SU-DHL-6 (cell line): ENCODE measurements at regions not wholly inside any gene's neighbourhood (a gene's known extent, or its start where the extent isn't known, plus 50 kb on each side); places are given as distances from the start of the nearest gene placed in this dataset.

ENCODE experiments used
- H2AFZ ChIP-seq: fragments of 200-600 bp; sonication (generic); 2 replicates; pipeline ENCODE4 v1.6.1; 2014; ENCODE audit warnings: low read depth, mild to moderate bottlenecking, moderate library complexity, mixed read lengths, antibody characterized with exemption, low read length; ENCODE audit not compliant: severe bottlenecking
- H3F3A ChIP-seq: fragments of 200-600 bp; shearing (Covaris generic); 2 replicates; pipeline ENCODE4 v1.6.0; 2016; ENCODE audit warnings: antibody characterized with exemption, mild to moderate bottlenecking; ENCODE audit not compliant: insufficient read depth
- H3K27ac ChIP-seq: fragments of 200-600 bp; sonication (generic); 2 replicates; pipeline ENCODE4 v1.5.1; 2016; ENCODE audit warnings: low read depth, mild to moderate bottlenecking, low read length, moderate library complexity, mixed read lengths
- H3K27me3 ChIP-seq: fragments of 200-600 bp; sonication (generic), shearing (Covaris generic); 2 replicates; pipeline ENCODE4 v1.6.0; 2014; ENCODE audit warnings: mild to moderate bottlenecking, low read length
- H3K36me3 ChIP-seq: fragments of 200-600 bp; sonication (generic); 2 replicates; pipeline ENCODE4 v1.6.1; 2014; ENCODE audit warnings: mild to moderate bottlenecking, low read length, mixed read lengths
- H3K4me2 ChIP-seq: fragments of 300-600, 200-600 bp; shearing (Covaris generic), sonication (generic); 2 replicates; pipeline ENCODE4 v1.6.0; 2014; ENCODE audit warnings: low read length, low read depth, mild to moderate bottlenecking; ENCODE audit not compliant: poor library complexity, severe bottlenecking
- H3K4me3 ChIP-seq: fragments of 200-600 bp; sonication (generic); 2 replicates; pipeline ENCODE4 v1.5.1; 2014; ENCODE audit warnings: antibody characterized with exemption, low read length, mild to moderate bottlenecking, mixed read lengths; ENCODE audit not compliant: insufficient read depth, poor library complexity, severe bottlenecking
- H3K79me2 ChIP-seq: fragments of 200-600 bp; sonication (generic); 2 replicates; pipeline ENCODE4 v1.6.1; 2014; ENCODE audit warnings: mild to moderate bottlenecking, low read length, moderate library complexity; ENCODE audit not compliant: insufficient read depth
- H3K9ac ChIP-seq: fragments of 200-600 bp; sonication (generic); 2 replicates; pipeline ENCODE4 v1.7.0; 2014; ENCODE audit warnings: mild to moderate bottlenecking, low read length
- H3K9me2 ChIP-seq: fragments of 200-600 bp; sonication (generic); replicated peaks from 2 replicates; pipeline ENCODE4 v1.6.1; 2014; ENCODE audit warnings: low read length; ENCODE audit not compliant: insufficient read depth
- H3K9me3 ChIP-seq: fragments of 200-600 bp; sonication (generic); 2 replicates; pipeline ENCODE4 v1.6.1; 2014; ENCODE audit warnings: low read length, mixed read lengths; ENCODE audit not compliant: insufficient read depth
- H4K20me1 ChIP-seq: fragments of 200-600 bp; sonication (generic); 2 replicates; pipeline ENCODE4 v1.6.1; 2014; ENCODE audit warnings: low read depth, mild to moderate bottlenecking, antibody characterized with exemption, low read length, moderate library complexity, mixed read lengths
- EZH2phosphoT487 ChIP-seq: fragments of 200-600 bp; sonication (generic), shearing (Covaris generic); conservative IDR thresholded peaks from 2 replicates; pipeline ENCODE4 v1.6.1; 2018; ENCODE audit warnings: mild to moderate bottlenecking, antibody characterized with exemption, low read length, moderate library complexity, mixed read lengths
- TF ChIP-seq, protein P1 (sequence below): fragments of 200-600 bp; sonication (generic); IDR thresholded peaks from one replicate; pipeline ENCODE4 v1.5.1; 2017; ENCODE audit warnings: antibody characterized with exemption, mild to moderate bottlenecking, low read length, moderate library complexity; ENCODE audit not compliant: insufficient read depth, poor library complexity, severe bottlenecking

DNA sequence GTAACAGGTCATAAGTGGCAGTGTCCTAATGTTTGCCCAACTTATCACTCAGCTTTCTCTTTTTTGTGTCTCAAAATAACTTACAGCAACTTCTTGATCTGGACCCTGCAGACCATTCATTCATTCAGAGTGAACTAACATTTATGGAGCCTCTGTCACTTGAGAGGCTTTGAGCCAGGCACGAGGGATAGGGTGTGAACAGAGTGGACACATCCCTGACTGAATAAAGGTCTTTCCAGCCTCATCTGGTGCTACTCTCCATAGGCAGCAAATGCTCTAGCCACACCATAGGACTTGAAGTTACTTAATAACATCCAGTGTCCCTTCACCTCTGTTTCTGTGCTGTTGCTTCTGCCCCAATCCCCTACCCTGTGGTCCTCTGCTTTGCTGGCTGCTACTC lies 212.1 kb upstream of the FBN2 start:
- Histone ChIP-seq H3K79me2 (no peaks in the 10 kb centered on the region), H3K27ac (no peak overlapping the region), H3K36me3 (no peaks in the 10 kb centered on the region), H4K20me1 (no peaks in the 10 kb centered on the region), H3K9ac (no peak overlapping the region), H3K9me2 (no peaks in the 10 kb centered on the region), H3K4me3 (no peak overlapping the region), H3K27me3 (no peaks in the 10 kb centered on the region), H3F3A (no peaks in the 10 kb centered on the region), H3K9me3 (no peaks in the 10 kb centered on the region), H3K4me2 (no peak overlapping the region), H2AFZ (no peak overlapping the region)
- no peak for TF ChIP-seq EZH2phosphoT487
- TF ChIP-seq, protein P1, sequence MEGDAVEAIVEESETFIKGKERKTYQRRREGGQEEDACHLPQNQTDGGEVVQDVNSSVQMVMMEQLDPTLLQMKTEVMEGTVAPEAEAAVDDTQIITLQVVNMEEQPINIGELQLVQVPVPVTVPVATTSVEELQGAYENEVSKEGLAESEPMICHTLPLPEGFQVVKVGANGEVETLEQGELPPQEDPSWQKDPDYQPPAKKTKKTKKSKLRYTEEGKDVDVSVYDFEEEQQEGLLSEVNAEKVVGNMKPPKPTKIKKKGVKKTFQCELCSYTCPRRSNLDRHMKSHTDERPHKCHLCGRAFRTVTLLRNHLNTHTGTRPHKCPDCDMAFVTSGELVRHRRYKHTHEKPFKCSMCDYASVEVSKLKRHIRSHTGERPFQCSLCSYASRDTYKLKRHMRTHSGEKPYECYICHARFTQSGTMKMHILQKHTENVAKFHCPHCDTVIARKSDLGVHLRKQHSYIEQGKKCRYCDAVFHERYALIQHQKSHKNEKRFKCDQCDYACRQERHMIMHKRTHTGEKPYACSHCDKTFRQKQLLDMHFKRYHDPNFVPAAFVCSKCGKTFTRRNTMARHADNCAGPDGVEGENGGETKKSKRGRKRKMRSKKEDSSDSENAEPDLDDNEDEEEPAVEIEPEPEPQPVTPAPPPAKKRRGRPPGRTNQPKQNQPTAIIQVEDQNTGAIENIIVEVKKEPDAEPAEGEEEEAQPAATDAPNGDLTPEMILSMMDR, result no peak

DNA sequence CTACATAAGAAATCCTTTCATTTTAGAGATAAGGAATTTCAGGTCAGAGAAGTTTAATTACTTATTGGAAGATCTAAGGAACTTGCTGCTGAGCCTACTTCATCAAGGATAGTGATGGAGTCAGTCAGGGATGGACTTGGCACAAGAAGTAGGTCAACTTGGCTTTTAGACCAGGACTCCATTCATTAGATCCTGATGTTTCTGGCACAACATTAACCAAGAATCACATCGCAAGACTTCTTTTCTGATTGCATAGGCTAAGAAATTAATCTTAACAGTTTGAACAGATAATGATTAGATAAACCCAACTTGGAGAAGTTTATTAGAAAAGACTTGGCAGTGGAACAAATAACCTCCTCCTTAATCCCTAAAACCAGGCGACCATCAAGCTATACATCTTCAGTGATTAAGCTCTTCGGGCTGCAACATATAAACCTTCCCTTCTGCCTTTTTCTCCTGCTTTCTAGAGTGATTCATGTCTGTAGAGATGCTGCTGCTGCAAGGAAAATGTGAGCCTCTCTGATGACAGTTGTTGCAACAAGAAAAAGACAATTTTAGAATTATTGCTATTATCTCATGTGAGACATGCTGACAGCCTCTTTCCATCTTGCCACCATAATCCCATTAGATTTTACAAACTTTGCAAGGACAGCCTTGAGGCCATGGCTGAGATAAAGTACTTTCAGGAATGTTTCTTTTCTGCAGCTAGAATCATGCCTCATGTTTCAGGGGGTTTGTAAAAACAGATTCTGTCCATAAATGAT lies 207.9 kb upstream of the SLC27A6 start:
- no peaks in the 10 kb centered on the region for H4K20me1 ChIP-seq
- no peaks in the 10 kb centered on the region for H3K79me2 ChIP-seq
- H3K9me3 ChIP-seq, result no peaks in the 10 kb centered on the region
- H3K9me2 ChIP-seq, result no peaks in the 10 kb centered on the region
- no peak overlapping the region for H3K4me3 ChIP-seq
- H3K9ac ChIP-seq, result no peak overlapping the region
- H3K27ac ChIP-seq, result no peak overlapping the region
- H3K36me3 ChIP-seq, result no peaks in the 10 kb centered on the region
- TF ChIP-seq, protein P1, result no peak
- TF ChIP-seq EZH2phosphoT487, result no peak
- H3F3A ChIP-seq, result no peaks in the 10 kb centered on the region
- no peaks in the 10 kb centered on the region for H3K27me3 ChIP-seq
- no peak overlapping the region for H2AFZ ChIP-seq
- no peak overlapping the region for H3K4me2 ChIP-seq

DNA sequence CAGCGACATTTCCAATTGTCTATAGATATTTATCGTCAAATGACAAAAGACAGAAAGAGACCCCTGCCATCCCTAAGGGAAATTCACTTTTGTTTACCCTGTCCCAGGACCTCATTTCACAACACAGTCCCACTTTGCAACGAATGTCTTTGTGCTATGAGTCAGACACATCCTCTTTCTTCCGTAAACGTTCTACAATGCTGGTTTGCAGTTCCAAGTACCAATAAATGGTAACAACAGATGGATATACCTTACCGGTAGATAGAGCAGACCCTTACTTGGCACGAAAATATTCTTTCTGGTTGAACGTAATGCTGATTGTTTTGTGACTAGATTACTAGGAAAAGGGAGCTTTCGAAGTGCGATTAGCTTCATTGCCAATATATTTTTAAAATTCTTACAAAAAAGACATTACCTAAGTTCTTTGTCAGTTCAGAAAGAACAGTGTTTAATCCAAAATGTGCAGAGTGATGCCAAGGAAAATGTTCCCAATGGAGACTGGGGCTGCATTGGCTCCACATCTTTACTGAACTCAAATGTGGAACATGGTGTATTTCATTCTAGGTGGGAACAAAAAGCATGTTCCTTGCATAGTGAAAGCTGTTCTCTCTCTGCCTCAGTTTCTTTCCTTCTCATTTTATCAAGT lies 202.5 kb upstream of the SLC27A6 start:
- Histone ChIP-seq H3K79me2 (no peaks in the 10 kb centered on the region), H3K27me3 (no peaks in the 10 kb centered on the region), H3F3A (no peaks in the 10 kb centered on the region), H3K9me2 (no peaks in the 10 kb centered on the region), H3K36me3 (no peaks in the 10 kb centered on the region), H2AFZ (no peak overlapping the region), H4K20me1 (no peaks in the 10 kb centered on the region), H3K4me3 (no peak overlapping the region), H3K9ac (no peak overlapping the region), H3K9me3 (no peaks in the 10 kb centered on the region), H3K4me2 (no peak overlapping the region), H3K27ac (no peak overlapping the region)
- no peak for TF ChIP-seq EZH2phosphoT487

DNA sequence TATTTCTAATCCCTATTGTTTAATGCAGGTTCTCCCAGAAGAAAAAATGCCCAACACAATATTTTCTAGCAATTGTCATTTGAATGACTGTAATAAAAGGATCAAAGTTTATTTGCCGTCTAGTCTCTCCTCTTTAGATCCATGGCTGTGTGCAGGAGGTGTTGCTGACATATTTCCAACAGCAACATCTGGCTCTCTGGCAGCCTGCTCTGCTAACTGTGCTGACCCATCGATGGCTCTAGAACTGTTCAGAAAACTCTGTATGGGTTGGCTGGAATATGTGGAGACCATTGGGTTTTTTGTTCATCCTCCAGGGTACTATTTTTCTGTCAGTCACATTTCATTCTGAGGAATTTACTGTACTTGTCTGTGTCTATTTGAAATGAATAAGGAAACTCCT lies 202.0 kb upstream of the SLC27A6 start:
- Histone ChIP-seq H3K79me2 (no peaks in the 10 kb centered on the region), H3F3A (no peaks in the 10 kb centered on the region), H3K9me2 (no peaks in the 10 kb centered on the region), H3K4me2 (no peak overlapping the region), H3K4me3 (no peak overlapping the region), H2AFZ (no peak overlapping the region), H3K36me3 (no peaks in the 10 kb centered on the region), H4K20me1 (no peaks in the 10 kb centered on the region), H3K9ac (no peak overlapping the region), H3K9me3 (no peaks in the 10 kb centered on the region), H3K27me3 (no peaks in the 10 kb centered on the region), H3K27ac (no peak overlapping the region)
- TF ChIP-seq, protein P1, result no peak
- no peak for TF ChIP-seq EZH2phosphoT487
